HG02759 (cell line): ENCODE measurements at regions not wholly inside any gene's neighbourhood (a gene's known extent, or its start where the extent isn't known, plus 50 kb on each side); places are given as distances from the start of the nearest gene placed in this dataset.

Source experiments
- ATAC-seq: cut with Tn5 transposase; IDR thresholded peaks from one replicate; pipeline ENCODE4 v1.9.1; 2021; ENCODE audit warnings: mild to moderate bottlenecking, moderate library complexity; ENCODE audit not compliant: unreplicated experiment

DNA sequence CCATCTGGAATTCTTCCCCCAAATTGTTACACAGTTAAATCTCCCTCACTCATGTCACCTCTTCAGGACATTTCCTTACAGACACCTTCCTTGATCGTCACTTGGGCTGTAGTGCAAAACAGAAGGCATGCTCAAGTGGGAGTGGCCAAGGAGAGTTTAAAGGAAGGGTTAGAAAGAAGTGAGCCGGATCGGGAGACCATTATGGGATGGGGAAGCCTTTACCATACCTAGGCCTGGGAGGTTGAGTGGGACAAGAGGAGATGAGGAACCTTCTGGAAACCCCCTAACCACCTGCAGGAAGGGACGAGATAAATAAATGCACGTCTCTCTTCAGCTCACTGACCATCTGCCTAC is 102.7 kb downstream of the UCHL1 start:
- no peak for ATAC-seq

DNA sequence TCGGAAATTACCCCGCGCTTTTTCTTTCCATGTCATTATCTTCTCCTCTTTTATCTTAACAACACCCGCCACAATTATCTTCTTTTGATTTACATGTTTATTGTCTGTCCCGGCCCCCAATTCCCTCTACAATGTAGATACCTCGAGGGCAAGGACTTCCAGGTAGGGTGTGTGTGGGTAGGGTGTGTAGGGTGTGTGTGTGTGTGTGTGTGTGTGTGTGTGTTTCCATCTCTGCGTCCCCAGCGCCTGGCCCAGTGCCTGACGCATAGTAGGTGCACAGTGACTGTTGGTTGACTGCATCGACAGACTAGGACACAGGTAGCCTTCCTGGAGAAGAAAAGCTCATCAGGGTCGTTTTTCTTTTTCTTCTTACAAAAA is 103.1 kb downstream of the UCHL1 start:
- no peak for ATAC-seq

DNA sequence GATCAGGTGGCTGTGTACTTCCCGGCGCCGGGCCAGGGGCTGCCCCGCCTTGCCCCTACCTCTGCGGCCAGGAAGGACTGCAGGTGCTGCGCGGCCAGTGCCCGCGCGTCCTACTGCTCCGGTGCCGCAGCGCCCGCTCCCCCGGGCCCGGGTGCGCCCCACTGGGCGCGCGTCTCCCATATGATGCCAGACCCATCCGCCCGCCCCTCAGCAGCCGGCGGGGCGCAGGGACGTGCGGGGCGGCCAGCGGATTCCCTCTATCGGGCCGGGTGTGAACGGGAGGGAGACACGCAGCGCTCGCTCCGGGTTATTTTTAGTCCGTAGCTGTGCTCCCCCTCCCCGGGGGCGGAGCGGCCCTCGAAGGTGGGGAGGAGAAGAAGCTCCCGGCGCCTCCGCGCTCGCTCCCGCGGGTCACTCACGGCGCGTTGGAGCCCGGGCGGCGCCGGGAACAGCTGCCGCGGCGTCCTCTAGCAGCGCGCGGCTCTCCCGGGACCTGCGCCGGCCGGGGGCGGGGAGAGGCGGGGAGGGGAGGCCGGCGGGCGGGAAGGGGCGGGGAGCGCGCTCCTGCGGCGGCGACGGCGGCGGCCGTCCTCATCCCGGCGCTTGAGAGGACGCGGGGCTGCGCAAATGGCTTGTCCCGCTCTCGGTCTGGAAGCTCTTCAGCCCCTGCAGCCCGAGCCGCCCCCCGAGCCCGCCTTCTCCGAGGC is 103.6 kb downstream of the UCHL1 start:
- ATAC-seq: peak; percentile 58

DNA sequence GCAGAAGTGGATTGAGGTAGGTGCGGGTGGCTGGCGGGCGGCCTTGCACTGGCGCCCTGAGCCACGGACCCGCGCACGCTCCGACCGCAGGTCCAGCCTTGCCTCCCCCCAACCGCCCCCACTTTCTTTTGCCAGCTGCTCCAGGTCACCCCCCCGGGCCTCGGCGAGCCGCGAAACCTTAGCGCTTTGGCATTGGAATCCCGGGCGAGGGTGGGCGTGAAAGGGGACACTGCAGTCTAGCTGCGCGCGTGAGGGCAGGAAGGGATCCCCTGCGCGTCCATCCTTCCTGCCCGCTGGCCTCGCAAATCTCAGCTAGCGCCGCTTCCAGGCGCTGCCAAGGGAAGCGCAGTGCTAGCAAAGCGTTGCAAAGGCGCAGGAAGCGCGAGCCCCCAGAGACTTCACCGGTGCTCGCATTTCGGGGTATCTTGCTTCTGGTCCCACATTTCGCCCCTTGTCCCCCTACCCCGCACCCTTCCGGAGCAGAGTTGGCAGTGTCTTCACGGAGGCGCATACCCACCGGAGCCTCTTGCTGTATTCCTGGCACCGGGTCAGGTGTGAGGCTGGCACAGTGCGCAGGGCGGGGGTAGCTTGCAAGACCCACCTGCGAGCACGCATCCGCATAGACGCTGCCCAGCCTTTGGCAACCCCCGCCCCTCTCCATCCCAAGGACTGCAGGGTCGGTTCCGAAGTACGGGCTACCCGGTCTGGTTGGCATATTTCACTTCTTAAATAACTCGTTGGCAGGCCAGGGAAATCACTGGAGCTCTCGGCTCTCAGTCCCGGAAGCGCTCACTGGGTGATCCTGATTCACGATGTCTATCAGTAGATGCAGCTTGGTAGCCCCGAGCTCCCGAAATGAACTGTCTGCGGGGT is 104.4 kb downstream of the UCHL1 start:
- no peak for ATAC-seq

DNA sequence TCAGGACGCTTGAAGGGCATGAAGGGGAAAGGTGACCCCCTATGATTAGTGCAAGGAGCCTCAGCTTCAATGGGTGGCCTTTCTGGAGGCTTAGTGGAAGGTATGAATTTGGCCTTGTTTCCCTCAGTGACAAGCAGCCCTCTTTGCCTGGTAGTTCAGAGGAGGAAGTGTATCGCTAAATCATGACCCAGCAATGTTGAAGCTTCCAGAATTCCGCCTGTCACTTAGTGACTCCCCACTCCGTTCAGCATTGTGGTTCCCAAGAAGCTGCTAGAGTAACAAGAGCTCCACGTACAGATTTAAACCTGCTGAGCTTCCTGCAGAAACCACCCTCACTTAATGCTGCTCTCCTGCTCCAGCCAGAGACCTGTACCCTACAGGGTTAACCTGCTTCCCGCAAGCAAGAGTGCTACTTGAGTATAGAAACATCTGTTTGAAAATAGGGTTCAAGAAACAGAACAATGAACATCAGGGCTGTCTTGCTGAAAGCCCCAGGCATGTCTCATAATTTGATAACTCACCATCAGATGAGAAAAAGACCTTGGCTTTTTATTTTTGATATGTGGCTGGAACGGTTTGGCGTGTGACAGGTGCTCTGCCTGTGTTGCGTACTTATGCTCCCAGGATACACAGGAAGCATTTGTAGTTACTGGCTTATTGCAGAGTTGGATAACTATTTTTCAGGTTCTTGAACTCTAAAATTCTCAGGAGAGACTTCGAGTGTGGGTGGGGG is 105.2 kb downstream of the UCHL1 start:
- ATAC-seq: no peak

DNA sequence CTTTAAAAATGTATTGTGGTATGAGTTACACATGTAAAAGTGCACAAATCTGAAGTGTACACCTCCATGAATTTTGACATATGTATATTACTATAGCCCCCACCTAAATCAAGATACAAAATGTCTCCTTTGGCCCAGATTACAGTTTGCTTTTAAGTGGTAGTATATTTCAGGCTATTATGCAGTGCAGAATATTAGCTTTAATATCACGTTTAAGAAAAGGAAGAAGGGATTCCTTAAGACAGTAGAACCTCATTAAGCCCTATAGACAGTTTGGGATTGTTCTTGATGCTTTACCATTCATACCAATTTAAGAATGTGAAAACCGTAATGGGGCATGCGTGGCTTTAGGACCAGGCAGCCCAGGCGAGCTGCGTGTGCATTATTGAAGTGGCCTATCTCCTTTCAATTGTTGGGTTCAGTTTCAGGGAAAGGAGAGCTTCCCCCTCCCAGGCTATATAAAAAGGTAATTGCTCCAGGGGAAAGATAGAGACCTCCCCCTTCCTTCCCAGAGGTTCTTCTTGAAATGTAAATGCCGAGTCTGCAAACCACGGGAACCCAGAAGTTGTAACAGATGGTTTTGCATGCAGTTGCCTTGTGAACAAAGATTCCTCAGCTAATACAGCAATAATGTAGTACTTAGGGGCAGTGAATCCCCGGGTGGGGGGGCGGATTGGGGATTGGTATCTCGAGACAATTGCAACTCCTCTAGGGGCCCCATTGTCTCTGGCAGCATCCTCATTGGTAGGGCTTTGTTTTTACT is 106.1 kb downstream of the UCHL1 start:
- no peak for ATAC-seq

DNA sequence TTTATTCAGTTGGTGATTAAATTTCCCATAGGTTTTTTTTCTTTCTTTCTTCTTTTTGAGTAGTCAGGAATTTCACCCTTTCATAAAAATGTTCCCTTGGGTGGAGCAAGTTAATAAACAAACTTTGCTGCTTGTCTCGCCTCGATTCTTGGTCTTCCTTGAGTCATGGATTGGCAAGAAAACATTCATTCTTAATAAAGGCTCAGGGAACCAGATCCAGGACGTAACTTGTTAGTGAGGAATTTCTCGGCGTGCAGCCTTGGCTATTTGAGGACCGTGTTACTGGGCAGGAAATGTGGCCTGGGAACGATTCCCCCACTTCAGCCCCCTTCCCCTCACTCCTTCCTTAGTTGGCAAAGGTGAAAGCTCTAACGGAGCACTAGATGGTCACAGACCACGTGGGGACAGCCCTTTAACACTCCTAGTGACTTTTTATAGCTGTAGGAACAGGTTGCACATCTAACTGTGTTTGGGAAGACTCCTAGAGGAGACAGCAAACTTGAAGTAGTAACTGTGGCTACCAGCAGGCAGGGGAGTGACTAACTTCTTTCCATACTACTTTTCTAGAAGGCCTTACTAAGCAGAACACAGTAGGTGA is 106.8 kb downstream of the UCHL1 start:
- ATAC-seq: no peak

DNA sequence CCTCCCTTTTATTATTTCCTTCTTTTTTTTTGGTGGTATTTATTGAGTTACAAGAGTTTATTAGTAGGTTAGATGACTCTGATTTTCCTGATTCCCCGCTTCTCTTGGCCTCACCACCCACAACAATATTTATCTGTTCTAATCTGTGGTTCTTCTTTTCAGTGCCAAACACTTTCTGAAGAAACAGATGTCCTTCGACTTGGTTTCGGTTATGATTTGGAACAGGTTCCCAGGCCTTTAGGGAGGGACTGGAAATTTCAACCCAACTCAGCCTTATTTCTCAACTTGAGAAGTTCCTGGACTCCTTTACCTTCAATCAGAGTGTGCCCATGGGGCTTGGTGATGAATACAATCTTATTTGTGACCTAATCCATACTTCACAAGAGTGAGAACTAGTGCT is 108.1 kb downstream of the UCHL1 start:
- ATAC-seq: no peak

DNA sequence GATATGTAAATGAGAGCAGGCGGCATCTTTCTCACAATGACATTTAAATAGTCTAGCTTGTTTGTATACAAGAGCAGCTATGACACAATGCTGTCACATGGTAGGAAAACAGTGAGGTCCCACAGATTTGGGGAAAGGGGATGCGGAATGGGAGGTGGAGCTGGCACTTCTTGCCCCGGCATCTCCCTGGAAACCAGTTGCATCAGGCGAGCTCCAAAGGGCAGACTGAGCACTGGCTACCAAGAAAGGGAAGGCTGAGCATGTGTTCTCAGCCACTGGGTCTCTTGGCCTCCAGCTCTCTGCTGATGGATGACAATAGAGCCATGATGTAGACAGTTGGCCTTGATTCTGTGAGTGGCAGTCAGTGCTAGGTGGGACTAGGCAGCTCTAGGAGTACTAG is 109.0 kb downstream of the UCHL1 start:
- ATAC-seq: no peak

DNA sequence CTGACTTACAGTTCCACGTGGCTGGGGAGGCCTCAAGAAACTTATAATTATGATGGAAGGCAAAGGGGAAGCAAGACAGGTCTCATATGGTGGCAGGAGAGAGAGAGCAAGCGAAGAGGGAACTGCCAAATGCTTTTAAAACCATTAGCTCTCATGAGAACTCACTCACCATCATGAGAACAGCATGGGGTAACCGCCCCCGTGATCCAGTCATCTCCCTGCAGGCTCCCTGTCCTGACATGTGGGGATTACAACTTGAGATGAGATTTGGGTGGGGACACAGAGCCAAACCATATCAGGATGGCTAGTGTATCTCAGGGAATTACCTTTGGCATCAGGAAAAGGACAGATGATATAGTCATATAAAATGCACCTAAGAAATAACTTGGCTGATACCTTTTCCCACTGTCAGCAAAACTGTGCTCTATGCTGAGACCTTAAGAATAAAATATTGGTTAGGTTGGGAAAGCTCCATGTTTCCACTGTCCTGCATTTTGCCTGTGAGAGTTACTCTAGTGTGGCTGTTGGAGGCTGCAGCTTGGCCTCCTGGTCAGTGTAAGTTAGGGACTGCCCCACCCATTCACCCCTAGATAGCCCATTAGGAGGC is 110.3 kb downstream of the UCHL1 start:
- no peak for ATAC-seq

DNA sequence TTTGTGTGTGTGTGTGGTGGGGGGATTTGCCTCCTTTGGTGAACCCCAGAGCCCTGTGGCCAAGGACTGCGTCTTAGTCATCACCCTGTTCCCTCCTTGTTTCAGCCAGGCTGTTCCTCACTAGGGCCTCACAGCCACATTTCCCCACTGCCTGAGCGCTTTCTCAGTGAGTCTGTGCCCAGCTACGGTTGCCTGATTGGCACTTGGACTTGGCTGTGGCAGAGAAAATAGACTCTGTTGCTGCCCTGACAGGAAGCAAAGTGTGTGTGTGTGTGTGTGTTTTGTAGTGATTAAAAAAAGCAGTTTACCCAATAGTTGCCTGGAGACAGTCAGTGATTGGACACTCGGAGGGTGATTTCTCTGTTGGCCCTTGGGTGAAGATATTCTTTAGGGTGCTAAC is 113.0 kb downstream of the UCHL1 start:
- no peak for ATAC-seq

DNA sequence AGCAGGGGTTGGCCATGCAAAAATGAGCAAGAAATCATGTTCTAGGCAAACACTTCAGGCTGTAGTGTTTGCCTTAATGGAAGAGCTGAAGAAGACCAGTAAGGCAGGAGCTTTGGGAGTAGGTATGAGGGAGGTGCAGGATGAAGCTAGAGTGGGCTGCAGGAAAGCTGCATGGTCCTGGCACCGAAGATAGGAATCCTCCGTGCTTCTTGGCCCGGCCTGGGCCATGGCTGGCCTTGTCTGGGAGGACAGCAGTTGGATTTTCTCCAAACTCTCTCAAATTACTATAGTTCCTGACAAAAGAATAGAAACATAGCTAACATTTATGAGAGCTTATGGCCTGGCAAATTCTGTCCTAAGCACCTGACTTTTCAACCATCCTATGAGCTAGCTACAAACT is 116.5 kb downstream of the UCHL1 start:
- no peak for ATAC-seq

DNA sequence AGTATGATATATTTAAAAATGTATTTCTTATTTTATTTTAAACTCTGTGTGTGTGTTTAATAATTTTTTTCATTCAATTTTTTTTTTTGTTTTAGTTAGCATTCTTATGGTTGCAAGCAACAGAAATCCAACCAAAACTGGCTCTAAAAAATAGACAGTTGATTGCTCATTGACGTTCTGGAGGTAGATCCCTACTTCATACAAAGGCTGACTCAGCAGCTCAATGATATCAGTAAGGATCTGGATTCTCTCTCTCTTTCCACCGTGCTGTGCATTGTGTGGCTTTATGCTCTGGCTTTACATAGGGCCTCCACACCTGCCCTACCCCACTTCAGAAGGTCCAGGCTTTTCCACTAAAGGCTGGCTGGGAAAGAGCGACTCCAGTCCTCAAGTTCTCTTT is 117.8 kb downstream of the UCHL1 start:
- ATAC-seq: no peak

DNA sequence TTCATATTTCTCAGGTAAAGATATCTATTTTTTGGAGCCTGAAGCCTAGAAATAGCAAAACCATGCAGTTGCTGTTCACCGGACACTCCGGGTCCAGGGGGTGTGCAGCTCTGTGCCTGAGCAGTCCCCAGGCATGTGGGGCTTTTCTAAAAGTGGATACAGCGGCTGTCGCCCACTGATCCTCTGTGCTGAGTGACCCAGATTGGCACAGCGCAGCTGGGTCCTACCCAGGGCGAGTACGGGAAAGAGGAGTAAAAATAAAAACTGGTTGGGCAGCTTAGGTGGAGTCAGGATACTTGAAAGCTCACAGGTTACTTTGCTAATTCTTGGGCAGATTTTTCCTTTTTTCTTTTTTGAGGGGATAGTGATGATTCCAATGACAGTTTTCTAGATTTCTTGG is 118.8 kb downstream of the UCHL1 start:
- no peak for ATAC-seq

DNA sequence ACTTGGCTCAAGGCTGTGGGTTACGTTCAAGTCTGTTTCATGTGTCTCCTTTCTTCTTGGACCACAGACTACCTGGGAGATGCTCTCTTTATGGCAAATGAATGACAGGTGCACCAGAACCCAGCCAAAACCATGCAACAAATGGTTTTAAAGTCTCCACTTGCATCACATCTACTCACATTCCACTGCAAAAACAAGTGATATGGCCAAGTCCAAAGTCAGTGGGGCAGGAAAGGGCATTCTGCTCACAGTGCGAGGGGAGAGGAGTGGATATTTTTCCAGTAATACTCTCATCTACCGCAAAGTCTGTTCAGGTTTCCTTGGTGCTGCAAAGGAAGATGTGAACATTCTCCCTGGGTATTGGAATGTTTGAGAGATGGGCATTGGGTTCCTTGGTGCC is 120.5 kb downstream of the UCHL1 start:
- ATAC-seq: no peak

DNA sequence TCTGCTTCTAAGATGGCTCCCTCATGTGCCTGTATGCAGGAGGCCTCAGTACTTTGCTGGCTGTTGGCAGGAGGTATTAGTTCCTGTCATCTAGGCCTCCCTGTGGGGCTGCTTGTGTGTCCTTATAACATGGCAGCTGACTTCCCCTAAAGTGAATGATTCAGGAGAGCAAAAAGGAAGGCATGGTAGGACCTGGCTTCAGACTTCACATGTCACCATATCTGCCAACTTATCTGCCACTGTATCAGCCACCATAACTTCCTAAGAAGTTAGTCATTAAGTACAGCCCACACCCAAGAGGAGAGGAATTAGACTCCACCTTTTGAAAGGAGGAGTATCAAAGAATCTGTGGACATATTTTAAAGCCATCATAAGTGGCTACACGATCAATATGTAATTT is 122.5 kb downstream of the UCHL1 start:
- no peak for ATAC-seq

DNA sequence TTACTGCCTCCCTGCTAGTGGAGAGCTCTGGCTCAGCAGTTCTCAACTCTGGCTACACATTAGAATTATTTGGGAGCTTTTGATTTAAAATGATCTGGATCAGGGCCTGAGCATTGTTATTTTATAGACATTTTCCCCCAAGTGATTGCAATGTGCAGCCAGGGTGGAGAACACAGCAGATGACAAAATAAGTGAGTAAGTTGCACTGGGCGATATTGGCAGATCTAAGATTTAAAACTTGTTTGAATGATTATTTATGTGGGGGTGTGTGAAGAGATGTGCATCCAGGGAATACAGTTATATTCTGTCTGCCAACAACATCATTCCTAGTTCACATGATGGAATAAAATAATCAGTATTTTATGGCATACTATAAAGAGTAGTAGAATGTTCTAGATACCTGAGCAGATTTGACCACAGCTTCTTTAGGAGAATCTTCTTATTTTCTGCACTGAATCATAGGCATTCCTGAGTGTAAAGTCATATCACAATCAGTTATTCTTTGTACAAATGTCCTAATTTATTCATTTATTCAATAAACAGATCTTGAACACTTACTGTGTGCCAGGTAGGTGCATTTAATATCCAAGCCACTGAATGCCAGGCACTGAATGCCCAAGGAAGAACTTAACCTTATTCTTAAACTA is 123.9 kb downstream of the UCHL1 start:
- no peak for ATAC-seq

DNA sequence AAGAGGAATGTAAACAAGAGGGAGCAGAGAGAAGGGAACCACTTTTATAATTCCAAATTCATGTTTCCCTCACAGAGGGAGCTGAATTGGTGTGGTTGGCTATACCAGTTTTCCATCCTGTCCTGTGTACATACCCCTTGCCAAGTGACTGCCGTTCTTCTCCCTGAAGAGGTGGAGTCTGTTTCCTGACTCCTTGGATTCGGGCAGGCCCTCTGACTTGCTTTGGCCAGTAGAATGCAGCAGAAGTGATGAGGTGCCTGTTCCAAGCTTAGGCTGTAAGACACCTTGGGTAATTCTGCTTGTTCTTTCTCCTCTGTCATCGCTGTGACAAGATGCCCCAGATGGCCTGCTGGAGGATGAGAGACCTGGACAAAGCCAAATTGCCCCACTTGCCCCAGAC is 124.7 kb downstream of the UCHL1 start:
- no peak for ATAC-seq

DNA sequence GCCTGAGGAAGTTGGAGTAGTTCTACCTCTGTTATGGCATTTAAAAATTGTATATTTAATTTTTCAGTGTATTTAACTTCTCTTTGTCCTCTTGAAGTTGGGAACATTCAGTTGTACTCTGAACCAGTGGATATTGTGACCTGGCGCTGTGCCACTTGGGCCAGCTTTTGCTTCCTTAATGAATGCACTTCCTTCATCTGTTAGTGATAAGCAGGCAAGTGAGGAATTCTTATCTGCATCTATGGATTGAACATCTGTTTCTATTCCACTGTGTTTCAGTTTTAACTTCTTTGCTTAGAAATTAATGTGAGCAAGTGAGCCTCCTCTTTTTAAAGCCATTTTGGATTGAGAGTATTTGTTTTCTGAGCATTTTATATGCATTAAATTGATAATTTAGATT is 128.3 kb downstream of the UCHL1 start:
- ATAC-seq: no peak

DNA sequence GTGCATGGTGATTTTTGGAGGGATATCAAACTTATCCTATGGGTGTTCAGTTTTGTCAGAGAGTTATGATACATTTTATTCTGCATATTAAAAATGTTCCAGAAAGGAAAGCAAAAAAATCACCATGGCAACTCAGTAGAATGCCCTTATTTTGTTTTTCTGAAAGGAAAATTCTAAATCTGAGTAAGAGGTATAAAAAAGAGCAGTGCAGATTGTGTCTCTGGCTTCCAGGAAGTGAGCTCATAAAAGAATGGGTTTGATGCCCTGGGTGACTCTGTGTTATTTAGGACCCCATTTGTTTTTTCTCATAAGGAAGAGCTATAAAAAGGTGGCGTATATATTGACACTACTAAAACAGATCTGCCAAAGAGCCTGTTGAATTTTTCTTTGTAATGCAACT is 128.8 kb downstream of the UCHL1 start:
- ATAC-seq: no peak
